ENCODE measurements at regions not wholly inside any gene's neighbourhood (a gene's known extent, or its start where the extent isn't known, plus 50 kb on each side); places are given as distances from the start of the nearest gene placed in this dataset.
A peak's percentile ranks its signal among the peaks of the same experiment; 100 is the strongest.

- no peaks in the 10 kb centered on the region for H3K79me2 ChIP-seq (ENCODE audit: insufficient read depth)
- ChIA-PET CTCF (no interaction called here), POLR2A (no interaction called here)
- H4K20me1 ChIP-seq (ENCODE audit: insufficient read depth): no peaks in the 10 kb centered on the region
- no peak for TF ChIP-seq TEAD4 (IDR thresholded peaks at IDR 0.05; ENCODE audit: borderline replicate concordance, insufficient read depth)
- no peak for TF ChIP-seq NRF1 (IDR thresholded peaks at IDR 0.05; ENCODE audit: low read depth, low read length)
- TF ChIP-seq RXRA (IDR thresholded peaks at IDR 0.05; ENCODE audit: borderline replicate concordance, low read depth): no peak
- TF ChIP-seq TCF12 (IDR thresholded peaks at IDR 0.05): peak; percentile 11; the same call in 1 of the 2 replicates
- no peak for TF ChIP-seq EP300 (IDR thresholded peaks at IDR 0.05; ENCODE audit: borderline replicate concordance in 1 of 2, low read depth in 1 of 2, low read length in 1 of 2)
- TF ChIP-seq IRF3 (IDR thresholded peaks at IDR 0.05; ENCODE audit: low read depth, low read length): no peak
- H3K9me2 ChIP-seq: no peaks in the 10 kb centered on the region
- peak overlapping the region in 1 of 2 experiments; percentile 42; a peak in 2 of 4 replicates for H3K27ac ChIP-seq (ENCODE audit: low read depth in 2 of 2, low read length in 1 of 2)
- no peaks in the 10 kb centered on the region for H3K27me3 ChIP-seq (ENCODE audit: insufficient read depth)
- H3K4me1 ChIP-seq (ENCODE audit: control insufficient read depth in 1 of 2, insufficient read depth in 2 of 2, low read depth in 1 of 2, low read length in 1 of 2): peaks cover 0 to 16% of the 10 kb centered on the region in 2 experiments; a peak in 2 of 4 replicates
- peaks cover 10% of the 10 kb centered on the region for H3F3A ChIP-seq (replicated peaks; ENCODE audit: insufficient read depth)
- 81% methylated on average over 1 of the region's 1 CpG for WGBS (ENCODE audit: low lambda C conversion rate)
- no peak overlapping the region for H3K9ac ChIP-seq
- no peak overlapping the region for H3K4me2 ChIP-seq
- no peak for DNase-seq
- no peaks in the 10 kb centered on the region for H3K36me3 ChIP-seq (replicated peaks in 1 of 2; ENCODE audit: control insufficient read depth in 1 of 2, insufficient read depth in 2 of 2, low read length in 1 of 2)
- H2AFZ ChIP-seq (ENCODE audit: low read depth): no peak overlapping the region
- no peaks in the 10 kb centered on the region for H3K9me3 ChIP-seq
- H3K4me3 ChIP-seq (ENCODE audit: low read depth in 2 of 2, low read length in 1 of 2): no peak overlapping the region
Observed at GRCh38 chr4:123824524-123824923, 427.9 kb downstream of the SPRY1 start.

GRCh38 chr4:123825596-123826291, 429.1 kb downstream of the SPRY1 start:
- no peaks in the 10 kb centered on the region for H3K36me3 ChIP-seq (replicated peaks in 1 of 2; ENCODE audit: control insufficient read depth in 1 of 2, insufficient read depth in 2 of 2, low read length in 1 of 2)
- no peak for DNase-seq
- H3K9ac ChIP-seq: no peak overlapping the region
- H3K9me2 ChIP-seq: no peaks in the 10 kb centered on the region
- ChIA-PET POLR2A (no interaction called here), CTCF (no interaction called here)
- H3K9me3 ChIP-seq: no peaks in the 10 kb centered on the region
- peak overlapping the region in 1 of 2 experiments; percentile 62; a peak in 1 of 4 replicates for H3K27ac ChIP-seq (ENCODE audit: low read depth in 2 of 2, low read length in 1 of 2)
- H2AFZ ChIP-seq (ENCODE audit: low read depth): no peak overlapping the region
- H3K4me2 ChIP-seq: no peak overlapping the region
- H3K79me2 ChIP-seq (ENCODE audit: insufficient read depth): no peaks in the 10 kb centered on the region
- H3K4me1 ChIP-seq (ENCODE audit: control insufficient read depth in 1 of 2, insufficient read depth in 2 of 2, low read depth in 1 of 2, low read length in 1 of 2): peaks cover 2 to 14% of the 10 kb centered on the region in 2 experiments
- no peaks in the 10 kb centered on the region for H4K20me1 ChIP-seq (ENCODE audit: insufficient read depth)
- H3K4me3 ChIP-seq (ENCODE audit: low read depth in 2 of 2, low read length in 1 of 2): no peak overlapping the region
- no peak for TF ChIP-seq TAF1 (IDR thresholded peaks at IDR 0.05; ENCODE audit: borderline replicate concordance, low read depth, low read length)
- no peak for TF ChIP-seq USF1 (IDR thresholded peaks at IDR 0.05; ENCODE audit: borderline replicate concordance, low read depth)
- no peak for TF ChIP-seq RFX5 (IDR thresholded peaks at IDR 0.05; ENCODE audit: low read length)
- no peak for TF ChIP-seq RCOR1 (IDR thresholded peaks at IDR 0.05; ENCODE audit: low read length)
- TF ChIP-seq MXI1 (IDR thresholded peaks at IDR 0.05; ENCODE audit: low read depth, low read length): no peak
- TF ChIP-seq REST (IDR thresholded peaks at IDR 0.05; ENCODE audit: low read depth, low read length): no peak
- no peak for TF ChIP-seq RAD21 (IDR thresholded peaks at IDR 0.05; ENCODE audit: low read length)
- no peak for TF ChIP-seq FOXM1 (IDR thresholded peaks at IDR 0.05; ENCODE audit: low read depth)
- no peak for TF ChIP-seq POLR2AphosphoS5 (IDR thresholded peaks at IDR 0.05; ENCODE audit: low read depth, low read length)
- TF ChIP-seq ELF1 (IDR thresholded peaks at IDR 0.05): no peak
- no peak for TF ChIP-seq CHD2 (IDR thresholded peaks at IDR 0.05; ENCODE audit: low read length, partially characterized antibody)
- TF ChIP-seq RXRA (IDR thresholded peaks at IDR 0.05; ENCODE audit: borderline replicate concordance, low read depth): no peak
- peaks cover 10% of the 10 kb centered on the region for H3F3A ChIP-seq (replicated peaks; ENCODE audit: insufficient read depth)
- no peaks in the 10 kb centered on the region for H3K27me3 ChIP-seq (ENCODE audit: insufficient read depth)
- WGBS (ENCODE audit: low lambda C conversion rate): 100% methylated on average over 1 of the region's 1 CpG

All from SK-N-SH (cell line).